IPS-20b (cell line): ENCODE measurements at regions not wholly inside any gene's neighbourhood (a gene's known extent, or its start where the extent isn't known, plus 50 kb on each side); places are given as distances from the start of the nearest gene placed in this dataset.
"Not testable (repeated sequence)": the region's sequence is repeated elsewhere in the genome, so short reads cannot be mapped to it uniquely, and the experiment has no call there.

Experiments used
- H3K27ac ChIP-seq: one replicate; pipeline ENCODE4 v1.5.1; 2013; ENCODE audit warnings: low read length
- H3K27me3 ChIP-seq: 2 replicates; pipeline ENCODE4 v1.6.1; 2013; ENCODE audit warnings: mild to moderate bottlenecking, low read length, inconsistent platforms; ENCODE audit not compliant: insufficient read depth
- H3K36me3 ChIP-seq: 2 replicates; pipeline ENCODE4 v1.6.1; 2013; ENCODE audit warnings: low read depth, mild to moderate bottlenecking, inconsistent platforms, low read length, moderate library complexity; ENCODE audit not compliant: insufficient read depth
- H3K4me1 ChIP-seq: 2 replicates; pipeline ENCODE4 v1.6.1; 2013; ENCODE audit warnings: mild to moderate bottlenecking, control low read depth, inconsistent platforms, low read length, moderate library complexity; ENCODE audit not compliant: insufficient read depth
- H3K4me3 ChIP-seq: 2 replicates; pipeline ENCODE4 v1.5.1; 2013; ENCODE audit warnings: mild to moderate bottlenecking, low read length, inconsistent platforms
- H3K9ac ChIP-seq: 2 replicates; pipeline ENCODE4 v1.6.1; 2013; ENCODE audit warnings: low read depth, mild to moderate bottlenecking, inconsistent platforms, low read length, moderate library complexity
- H3K9me3 ChIP-seq: 2 replicates; pipeline ENCODE4 v1.6.1; 2013; ENCODE audit warnings: mild to moderate bottlenecking, low read depth, low read length, inconsistent platforms; ENCODE audit not compliant: insufficient read depth

DNA sequence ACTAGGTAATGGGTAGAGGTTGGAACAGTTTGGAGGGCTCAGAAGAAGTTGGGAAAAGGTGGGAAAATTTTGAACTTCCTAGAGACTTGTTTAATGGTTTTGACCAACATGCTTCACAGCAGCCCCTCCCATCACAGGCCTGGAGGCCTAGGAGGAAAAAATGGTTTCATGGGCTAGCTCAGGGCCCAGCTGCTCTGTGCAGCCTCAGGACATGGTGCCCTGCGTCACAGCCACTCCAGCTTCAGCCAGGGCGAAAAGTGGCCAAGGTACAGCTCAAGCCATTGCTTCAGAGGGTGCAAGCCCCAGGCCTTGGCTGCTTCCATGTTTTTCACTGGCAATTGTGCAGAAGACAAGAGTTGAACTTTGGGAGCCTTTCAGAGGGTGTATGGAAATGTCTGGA, 453.7 kb downstream of the LRRC70 start:
- Histone ChIP-seq H3K4me1 (no peaks in the 10 kb centered on the region), H3K36me3 (no peaks in the 10 kb centered on the region), H3K9me3 (peaks cover 54% of the 10 kb centered on the region), H3K27ac (no peak overlapping the region), H3K9ac (no peak overlapping the region), H3K4me3 (no peak overlapping the region), H3K27me3 (no peaks in the 10 kb centered on the region)

DNA sequence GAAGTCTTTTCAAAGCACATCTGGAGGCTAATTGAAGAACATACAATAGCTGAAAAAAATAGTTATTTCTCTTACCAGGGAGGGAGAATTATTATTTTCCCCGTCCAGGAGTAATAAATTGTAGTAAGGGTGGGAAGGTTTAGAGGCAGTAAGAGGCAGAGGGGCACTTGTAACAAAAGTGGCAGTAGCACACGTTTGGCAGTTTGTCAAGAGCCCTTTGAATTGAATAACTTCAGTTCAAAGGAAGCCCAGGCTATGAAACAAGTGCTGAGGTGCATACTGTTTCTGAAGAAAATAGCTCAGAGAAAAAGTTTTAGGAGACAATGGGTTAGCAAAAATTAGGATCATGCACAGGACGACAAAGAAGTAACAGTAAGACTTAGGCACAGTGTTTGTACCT, 451.3 kb downstream of the LRRC70 start:
- Histone ChIP-seq H3K4me1 (no peaks in the 10 kb centered on the region), H3K9me3 (peaks cover 51% of the 10 kb centered on the region), H3K27me3 (no peaks in the 10 kb centered on the region)

DNA sequence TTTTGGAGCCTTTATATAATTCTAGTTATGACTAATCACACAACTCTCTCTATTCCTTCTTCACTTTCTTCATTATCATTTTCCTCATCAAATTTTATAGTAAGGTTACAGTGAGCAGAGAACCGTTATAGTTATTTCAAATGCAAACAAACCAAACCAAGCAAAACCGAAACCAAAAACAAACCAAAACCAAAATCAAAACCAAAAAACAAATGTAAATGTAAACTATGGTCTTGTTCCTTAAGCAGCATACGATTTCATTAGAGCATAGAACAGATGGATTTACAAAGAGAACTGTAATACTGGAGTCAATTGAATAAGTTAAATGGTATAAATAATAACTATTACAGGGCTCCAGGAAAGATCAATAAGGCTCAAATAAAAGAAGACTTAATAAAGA, 447.1 kb downstream of the LRRC70 start:
- Histone ChIP-seq H3K9ac (no peak overlapping the region), H3K27ac (no peak overlapping the region), H3K9me3 (peaks cover 11% of the 10 kb centered on the region), H3K4me1 (no peaks in the 10 kb centered on the region), H3K4me3 (no peak overlapping the region), H3K27me3 (no peaks in the 10 kb centered on the region), H3K36me3 (no peaks in the 10 kb centered on the region)

More for the DNA sequence above, 451.3 kb downstream of the LRRC70 start:
- Histone ChIP-seq H3K4me3 (no peak overlapping the region), H3K27ac (no peak overlapping the region), H3K9ac (no peak overlapping the region), H3K36me3 (no peaks in the 10 kb centered on the region)

DNA sequence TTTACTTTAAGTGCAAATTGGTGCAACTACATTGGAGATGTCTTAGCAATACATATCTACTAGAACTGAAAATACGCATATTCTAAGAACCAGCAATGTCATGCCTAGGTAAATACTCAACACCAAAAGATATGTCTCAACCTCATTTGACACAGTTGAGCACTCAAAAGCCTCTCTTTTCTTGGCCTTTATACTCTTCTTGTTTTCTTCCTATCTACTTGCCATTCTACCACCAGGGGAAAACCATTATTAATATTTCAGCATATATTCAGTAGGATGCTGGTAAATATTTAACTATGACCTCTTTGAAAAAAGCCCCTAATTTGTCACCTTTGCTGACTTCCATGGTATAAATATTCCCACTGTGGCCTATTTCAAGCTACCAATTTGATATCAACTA, 443.8 kb downstream of the LRRC70 start:
- Histone ChIP-seq H3K9ac (no peak overlapping the region), H3K27ac (no peak overlapping the region), H3K36me3 (no peaks in the 10 kb centered on the region), H3K27me3 (no peaks in the 10 kb centered on the region), H3K4me3 (no peak overlapping the region), H3K9me3 (peaks cover 4% of the 10 kb centered on the region; the same call in 1 of the 2 replicates), H3K4me1 (no peaks in the 10 kb centered on the region)

DNA sequence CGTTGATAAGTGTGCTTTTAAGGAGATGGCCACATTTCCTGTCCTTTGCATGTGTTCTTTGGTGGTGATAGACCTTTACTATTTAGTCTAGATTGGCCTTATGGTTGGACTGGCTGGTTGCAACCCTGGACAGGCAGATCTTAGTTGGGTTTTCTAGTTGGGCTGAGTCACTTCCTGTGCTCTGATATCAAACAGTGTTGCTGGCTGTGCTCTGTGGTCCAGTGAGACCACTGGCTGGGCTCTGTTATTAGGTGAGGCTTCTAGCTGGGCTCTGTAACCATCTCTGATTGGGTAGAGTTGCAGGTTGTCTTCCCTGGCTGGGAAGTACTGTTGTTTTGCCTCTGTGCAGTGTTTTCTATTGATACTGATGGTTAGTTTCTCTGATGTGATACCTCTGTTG, 432.5 kb downstream of the LRRC70 start:
- H3K4me3 ChIP-seq = no peak overlapping the region
- peaks cover 11% of the 10 kb centered on the region; the same call in 1 of the 2 replicates for H3K9me3 ChIP-seq
- no peaks in the 10 kb centered on the region for H3K36me3 ChIP-seq
- H3K27ac ChIP-seq = no peak overlapping the region
- H3K4me1 ChIP-seq = no peaks in the 10 kb centered on the region
- no peaks in the 10 kb centered on the region for H3K27me3 ChIP-seq
- H3K9ac ChIP-seq = no peak overlapping the region

DNA sequence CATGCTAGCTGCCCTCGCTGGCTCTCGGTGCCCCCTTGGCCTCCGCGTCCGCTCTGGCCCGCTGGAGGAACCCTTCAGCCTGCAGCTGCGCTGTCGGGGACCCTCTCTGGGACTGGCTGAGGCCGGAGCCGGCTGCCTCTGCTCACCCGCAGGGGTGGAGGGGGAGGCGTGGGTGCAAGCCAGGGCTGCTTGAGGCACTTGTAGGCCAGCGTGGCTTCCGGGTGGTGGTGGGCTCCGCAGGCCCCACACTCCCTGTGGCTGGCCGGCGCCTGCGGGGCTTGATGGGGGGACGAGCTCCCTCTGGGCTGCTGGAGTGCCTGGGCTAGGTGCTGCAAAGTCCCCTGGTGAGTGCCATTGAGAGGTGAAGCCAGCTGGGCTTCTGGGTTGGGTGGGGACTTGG, 429.6 kb downstream of the LRRC70 start:
- Histone ChIP-seq H3K27me3 (no peaks in the 10 kb centered on the region), H3K36me3 (no peaks in the 10 kb centered on the region), H3K27ac (no peak overlapping the region), H3K4me3 (no peak overlapping the region), H3K9me3 (peaks cover 15% of the 10 kb centered on the region; the same call in 1 of the 2 replicates), H3K4me1 (no peaks in the 10 kb centered on the region), H3K9ac (no peak overlapping the region)

DNA sequence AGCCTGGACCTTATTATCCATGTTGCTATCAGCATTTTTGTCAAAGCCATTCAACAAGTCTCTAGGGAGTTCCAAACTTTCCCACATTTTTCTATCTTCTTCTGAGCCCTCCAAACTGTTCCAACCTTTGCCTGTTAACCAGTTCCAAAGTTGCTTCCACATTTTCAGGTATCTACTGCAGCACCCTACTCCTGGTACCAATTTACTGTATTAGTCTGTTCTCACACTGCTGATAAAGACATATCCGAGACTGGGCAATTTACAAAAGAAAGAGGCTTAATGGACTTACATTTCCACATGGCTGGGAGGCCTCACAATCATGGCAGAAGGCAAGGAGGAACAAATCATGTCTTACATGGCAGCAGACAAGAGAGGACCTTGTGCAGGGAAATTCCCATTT, 416.2 kb downstream of the LRRC70 start:
- H3K36me3 ChIP-seq = not testable (repeated sequence)

DNA sequence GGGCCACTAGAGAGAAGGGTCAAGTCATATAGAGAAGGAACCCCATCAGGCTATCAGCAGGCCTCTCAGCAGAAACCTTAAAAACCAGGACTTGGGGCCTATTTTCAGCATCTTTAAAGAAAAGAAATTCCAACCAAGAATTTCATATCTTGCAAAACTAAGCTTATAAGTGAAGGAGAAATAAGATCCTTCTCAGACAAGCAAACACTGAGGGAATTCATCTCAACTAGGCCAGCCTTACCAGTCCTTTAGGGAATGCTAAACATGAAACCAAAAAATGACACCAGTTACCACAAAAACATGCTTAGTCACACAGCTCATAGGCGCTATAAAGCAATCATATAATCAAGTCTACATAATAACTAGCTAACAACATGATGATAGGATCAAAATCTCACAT, 407.1 kb downstream of the LRRC70 start:
- peaks cover 10% of the 10 kb centered on the region for H3K9me3 ChIP-seq
- H3K27me3 ChIP-seq = no peaks in the 10 kb centered on the region
- no peak overlapping the region for H3K27ac ChIP-seq
- H3K9ac ChIP-seq = no peak overlapping the region
- H3K4me3 ChIP-seq = no peak overlapping the region
- H3K36me3 ChIP-seq = no peaks in the 10 kb centered on the region
- no peaks in the 10 kb centered on the region; the same call in 1 of the 2 replicates for H3K4me1 ChIP-seq

More for the DNA sequence above, 416.2 kb downstream of the LRRC70 start:
- H3K27ac ChIP-seq, H3K27me3 ChIP-seq, H3K4me1 ChIP-seq, H3K4me3 ChIP-seq, H3K9ac ChIP-seq: not testable (repeated sequence)
- peaks cover 42% of the 10 kb centered on the region for H3K9me3 ChIP-seq

DNA sequence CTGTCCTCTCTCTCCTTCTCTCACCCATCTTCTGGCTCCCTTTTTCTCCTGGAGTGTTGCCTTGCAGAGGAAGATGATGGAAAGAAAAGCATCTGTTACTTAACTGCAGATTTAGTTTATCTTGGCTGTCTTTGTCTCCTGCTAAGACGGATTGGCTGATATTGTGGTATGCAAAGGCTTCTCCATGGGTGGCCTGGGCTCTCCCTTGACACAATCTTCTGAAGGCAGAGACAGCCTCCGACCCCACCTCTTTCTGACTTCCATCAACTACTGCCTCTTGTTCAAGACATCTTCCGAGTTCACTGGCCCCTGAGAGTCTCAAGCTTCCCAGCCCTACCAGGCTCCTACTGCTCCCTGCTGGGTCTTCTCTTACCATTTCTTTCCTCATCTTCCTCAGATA, 403.7 kb downstream of the LRRC70 start:
- Histone ChIP-seq H3K36me3 (no peaks in the 10 kb centered on the region), H3K27me3 (no peaks in the 10 kb centered on the region), H3K9ac (no peak overlapping the region), H3K27ac (no peak overlapping the region), H3K4me3 (no peak overlapping the region), H3K9me3 (peaks cover 7% of the 10 kb centered on the region), H3K4me1 (peaks cover 6% of the 10 kb centered on the region; the same call in 1 of the 2 replicates)

DNA sequence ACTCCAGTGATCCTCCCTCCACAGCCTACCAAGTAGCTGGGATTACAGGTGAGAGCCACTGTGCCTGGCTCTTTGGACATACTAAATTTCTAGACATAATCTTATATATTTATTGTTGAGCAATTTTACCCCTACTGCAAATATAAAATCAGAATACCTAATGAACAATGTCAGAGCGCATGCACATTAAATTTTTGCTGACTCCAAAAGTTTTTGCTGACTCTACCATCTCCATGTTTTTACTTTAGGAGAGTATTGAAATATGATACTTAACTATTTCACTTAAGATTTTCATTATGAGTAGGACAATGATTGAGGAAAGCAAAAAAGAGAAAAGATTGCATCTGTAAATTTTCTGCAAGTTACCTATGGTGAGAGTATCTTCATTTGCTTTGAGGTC, 402.3 kb downstream of the LRRC70 start:
- Histone ChIP-seq H3K27ac (no peak overlapping the region), H3K4me1 (peaks cover 6% of the 10 kb centered on the region; the same call in 1 of the 2 replicates), H3K4me3 (no peak overlapping the region), H3K27me3 (no peaks in the 10 kb centered on the region), H3K9ac (no peak overlapping the region), H3K9me3 (peaks cover 6% of the 10 kb centered on the region), H3K36me3 (no peaks in the 10 kb centered on the region)

DNA sequence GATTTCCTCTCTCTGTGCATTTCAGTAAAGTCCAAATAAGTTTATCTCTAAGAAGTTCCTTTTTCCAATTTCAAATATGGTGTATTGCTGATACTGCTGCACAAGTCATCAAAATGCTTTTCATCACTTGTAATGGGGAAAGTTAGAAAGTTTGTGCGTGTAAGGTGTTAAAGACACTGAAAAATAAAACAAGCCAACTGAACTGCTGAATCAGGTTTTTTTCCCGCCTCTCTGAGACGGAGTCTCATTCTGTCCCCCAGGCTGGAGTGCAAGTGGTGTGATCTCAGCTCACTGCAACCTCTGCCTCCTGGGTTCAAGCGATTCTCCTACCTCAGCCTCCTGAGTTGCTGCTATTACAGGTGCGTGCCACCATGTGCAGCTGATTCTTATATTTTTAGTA, 400.9 kb downstream of the LRRC70 start:
- Histone ChIP-seq H3K27ac (no peak overlapping the region), H3K27me3 (no peaks in the 10 kb centered on the region), H3K4me1 (peaks cover 6% of the 10 kb centered on the region; the same call in 1 of the 2 replicates), H3K4me3 (no peak overlapping the region), H3K9ac (no peak overlapping the region), H3K36me3 (no peaks in the 10 kb centered on the region), H3K9me3 (no peaks in the 10 kb centered on the region; the same call in 1 of the 2 replicates)

DNA sequence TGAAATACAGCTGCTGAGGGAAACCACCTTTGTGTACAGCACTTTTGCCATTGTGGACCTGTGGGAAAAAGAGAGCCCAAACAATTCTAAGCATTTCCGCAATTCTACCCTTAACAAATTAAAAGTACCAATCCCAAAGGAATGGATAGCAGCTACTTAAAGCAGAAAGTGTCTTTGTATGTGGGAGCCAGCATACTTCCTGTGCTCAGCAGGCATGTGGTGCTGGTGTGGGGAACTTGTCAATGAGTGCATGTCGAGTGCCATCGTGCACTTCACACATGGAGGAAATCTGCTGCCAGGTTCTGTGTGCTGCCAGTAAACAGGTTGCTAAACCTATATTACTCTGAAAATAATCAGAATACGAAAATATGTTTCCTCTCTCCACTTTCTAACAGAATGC, 399.0 kb downstream of the LRRC70 start:
- no peak overlapping the region for H3K27ac ChIP-seq
- no peak overlapping the region for H3K9ac ChIP-seq
- H3K9me3 ChIP-seq = no peaks in the 10 kb centered on the region
- no peaks in the 10 kb centered on the region for H3K36me3 ChIP-seq
- no peak overlapping the region for H3K4me3 ChIP-seq
- no peaks in the 10 kb centered on the region for H3K27me3 ChIP-seq
- H3K4me1 ChIP-seq = peaks cover 6% of the 10 kb centered on the region; the same call in 1 of the 2 replicates
